ENCODE measurements at regions not wholly inside any gene's neighbourhood (a gene's known extent, or its start where the extent isn't known, plus 50 kb on each side); places are given as distances from the start of the nearest gene placed in this dataset.

DNA sequence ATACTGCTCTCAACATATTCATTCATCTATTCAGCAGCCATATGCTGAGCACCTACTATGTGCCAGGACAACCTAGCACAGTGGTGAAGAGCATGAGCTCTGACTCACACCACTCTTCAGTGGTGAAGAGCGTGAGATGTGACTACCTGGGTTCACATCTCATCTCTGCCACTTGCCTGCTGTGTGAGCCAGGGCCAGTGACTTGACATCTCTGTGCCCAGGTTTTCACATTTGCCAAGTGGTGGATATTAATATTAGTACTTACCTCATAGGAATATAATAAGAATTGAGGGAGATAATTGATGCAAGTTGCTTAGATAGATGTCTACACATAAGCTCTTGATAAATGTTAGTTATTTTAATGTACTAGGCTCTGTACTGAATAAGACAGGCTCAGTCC is 488.9 kb downstream of the PTPRU start:
- H3K27ac ChIP-seq (ENCODE audit: insufficient read depth, low read length, poor library complexity, severe bottlenecking), result no peak overlapping the region
- H3K4me1 ChIP-seq (ENCODE audit: control insufficient read depth, insufficient read depth, low read length, poor library complexity, severe bottlenecking), result no peaks in the 10 kb centered on the region
- H3K4me3 ChIP-seq (ENCODE audit: insufficient read depth, low read depth, low read length, poor library complexity, severe bottlenecking), result no peak overlapping the region
- no peaks in the 10 kb centered on the region for H3K36me3 ChIP-seq (ENCODE audit: control insufficient read depth, insufficient read depth, low read length)
- no peak for DNase-seq
- H3K9me3 ChIP-seq (ENCODE audit: control insufficient read depth, low read length), result peaks cover 7% of the 10 kb centered on the region
- H3K27me3 ChIP-seq (replicated peaks; ENCODE audit: control insufficient read depth, insufficient read depth, low read length, poor library complexity, severe bottlenecking), result no peaks in the 10 kb centered on the region

GRCh38 chr1:29722598-29722997 is 486.3 kb downstream of the PTPRU start:
- no peak overlapping the region for H3K27ac ChIP-seq (ENCODE audit: insufficient read depth, low read length, poor library complexity, severe bottlenecking)
- no peak overlapping the region for H3K4me3 ChIP-seq (ENCODE audit: insufficient read depth, low read depth, low read length, poor library complexity, severe bottlenecking)
- no peaks in the 10 kb centered on the region for H3K36me3 ChIP-seq (ENCODE audit: control insufficient read depth, insufficient read depth, low read length)
- no peaks in the 10 kb centered on the region for H3K27me3 ChIP-seq (replicated peaks; ENCODE audit: control insufficient read depth, insufficient read depth, low read length, poor library complexity, severe bottlenecking)
- DNase-seq, result no peak
- no peaks in the 10 kb centered on the region for H3K4me1 ChIP-seq (ENCODE audit: control insufficient read depth, insufficient read depth, low read length, poor library complexity, severe bottlenecking)
- peaks cover 7% of the 10 kb centered on the region for H3K9me3 ChIP-seq (ENCODE audit: control insufficient read depth, low read length)

DNA sequence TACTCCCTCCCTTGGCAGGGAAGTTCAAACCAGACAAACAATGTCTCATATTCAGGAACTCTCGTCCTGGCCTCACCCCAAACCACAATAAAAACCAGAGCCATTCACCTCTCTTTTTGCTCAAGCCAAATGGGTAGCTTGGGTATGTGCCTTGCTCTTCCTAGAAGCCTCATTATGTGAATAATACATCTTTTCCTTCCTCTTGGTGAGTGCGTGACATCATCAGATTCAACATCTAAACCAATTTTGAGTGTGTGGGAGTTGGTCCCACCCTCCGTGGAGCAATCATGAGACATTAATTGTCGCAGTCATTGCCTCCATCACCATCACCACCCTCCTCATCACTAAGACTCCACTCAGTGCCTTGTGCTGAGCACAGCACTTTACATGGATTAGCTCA is 482.9 kb downstream of the PTPRU start:
- DNase-seq, result no peak
- Histone ChIP-seq H3K27me3 (replicated peaks; ENCODE audit: control insufficient read depth, insufficient read depth, low read length, poor library complexity, severe bottlenecking) (no peaks in the 10 kb centered on the region), H3K27ac (ENCODE audit: insufficient read depth, low read length, poor library complexity, severe bottlenecking) (no peak overlapping the region)

GRCh38 chr1:29718791-29719190 is 482.5 kb downstream of the PTPRU start:
- Histone ChIP-seq H3K27me3 (replicated peaks; ENCODE audit: control insufficient read depth, insufficient read depth, low read length, poor library complexity, severe bottlenecking) (no peaks in the 10 kb centered on the region), H3K27ac (ENCODE audit: insufficient read depth, low read length, poor library complexity, severe bottlenecking) (no peak overlapping the region), H3K4me3 (ENCODE audit: insufficient read depth, low read depth, low read length, poor library complexity, severe bottlenecking) (no peak overlapping the region), H3K36me3 (ENCODE audit: control insufficient read depth, insufficient read depth, low read length) (no peaks in the 10 kb centered on the region), H3K9me3 (ENCODE audit: control insufficient read depth, low read length) (peaks cover 7% of the 10 kb centered on the region), H3K4me1 (ENCODE audit: control insufficient read depth, insufficient read depth, low read length, poor library complexity, severe bottlenecking) (no peaks in the 10 kb centered on the region)
- DNase-seq, result no peak

More for the DNA sequence above, 482.9 kb downstream of the PTPRU start:
- no peak overlapping the region for H3K4me3 ChIP-seq (ENCODE audit: insufficient read depth, low read depth, low read length, poor library complexity, severe bottlenecking)
- H3K36me3 ChIP-seq (ENCODE audit: control insufficient read depth, insufficient read depth, low read length), result no peaks in the 10 kb centered on the region
- peaks cover 7% of the 10 kb centered on the region for H3K9me3 ChIP-seq (ENCODE audit: control insufficient read depth, low read length)
- no peaks in the 10 kb centered on the region for H3K4me1 ChIP-seq (ENCODE audit: control insufficient read depth, insufficient read depth, low read length, poor library complexity, severe bottlenecking)

DNA sequence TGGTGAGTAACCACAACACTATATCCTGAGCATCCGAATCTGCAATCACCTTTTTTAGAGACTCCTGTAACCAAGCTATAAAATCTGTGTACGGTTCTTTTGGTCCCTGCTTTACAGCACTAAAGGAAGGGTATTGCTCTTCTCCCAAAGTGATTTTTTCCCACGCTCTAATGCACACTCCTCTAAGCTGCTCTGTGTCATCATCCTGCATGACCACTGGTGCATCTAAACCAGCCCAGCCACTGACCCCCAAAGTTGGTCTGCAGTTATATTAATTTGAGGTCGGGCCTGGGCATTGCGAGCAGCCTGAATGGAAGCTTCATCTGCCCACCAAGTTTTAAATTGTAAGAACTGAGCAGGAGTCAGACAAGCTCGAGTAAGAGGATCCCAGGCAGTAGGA is 480.0 kb downstream of the PTPRU start:
- H3K27ac ChIP-seq (ENCODE audit: insufficient read depth, low read length, poor library complexity, severe bottlenecking), result no peak overlapping the region
- no peak for DNase-seq

GRCh38 chr1:29713857-29714256 is 477.5 kb downstream of the PTPRU start:
- Histone ChIP-seq H3K27me3 (replicated peaks; ENCODE audit: control insufficient read depth, insufficient read depth, low read length, poor library complexity, severe bottlenecking) (no peaks in the 10 kb centered on the region), H3K36me3 (ENCODE audit: control insufficient read depth, insufficient read depth, low read length) (no peaks in the 10 kb centered on the region), H3K4me3 (ENCODE audit: insufficient read depth, low read depth, low read length, poor library complexity, severe bottlenecking) (no peak overlapping the region), H3K27ac (ENCODE audit: insufficient read depth, low read length, poor library complexity, severe bottlenecking) (no peak overlapping the region), H3K9me3 (ENCODE audit: control insufficient read depth, low read length) (no peaks in the 10 kb centered on the region), H3K4me1 (ENCODE audit: control insufficient read depth, insufficient read depth, low read length, poor library complexity, severe bottlenecking) (no peaks in the 10 kb centered on the region)
- no peak for DNase-seq

More for the DNA sequence above, 480.0 kb downstream of the PTPRU start:
- no peaks in the 10 kb centered on the region for H3K4me1 ChIP-seq (ENCODE audit: control insufficient read depth, insufficient read depth, low read length, poor library complexity, severe bottlenecking)
- no peak overlapping the region for H3K4me3 ChIP-seq (ENCODE audit: insufficient read depth, low read depth, low read length, poor library complexity, severe bottlenecking)
- no peaks in the 10 kb centered on the region for H3K27me3 ChIP-seq (replicated peaks; ENCODE audit: control insufficient read depth, insufficient read depth, low read length, poor library complexity, severe bottlenecking)
- no peaks in the 10 kb centered on the region for H3K36me3 ChIP-seq (ENCODE audit: control insufficient read depth, insufficient read depth, low read length)
- no peaks in the 10 kb centered on the region for H3K9me3 ChIP-seq (ENCODE audit: control insufficient read depth, low read length)

- no peaks in the 10 kb centered on the region for H3K27me3 ChIP-seq (replicated peaks; ENCODE audit: control insufficient read depth, insufficient read depth, low read length, poor library complexity, severe bottlenecking)
- H3K4me3 ChIP-seq (ENCODE audit: insufficient read depth, low read depth, low read length, poor library complexity, severe bottlenecking), result no peak overlapping the region
- no peak overlapping the region for H3K27ac ChIP-seq (ENCODE audit: insufficient read depth, low read length, poor library complexity, severe bottlenecking)
- no peaks in the 10 kb centered on the region for H3K36me3 ChIP-seq (ENCODE audit: control insufficient read depth, insufficient read depth, low read length)
- H3K9me3 ChIP-seq (ENCODE audit: control insufficient read depth, low read length), result no peaks in the 10 kb centered on the region
- no peak for DNase-seq
- no peaks in the 10 kb centered on the region for H3K4me1 ChIP-seq (ENCODE audit: control insufficient read depth, insufficient read depth, low read length, poor library complexity, severe bottlenecking)
Measured at GRCh38 chr1:29712801-29713200, 476.5 kb downstream of the PTPRU start.

- no peaks in the 10 kb centered on the region for H3K27me3 ChIP-seq (replicated peaks; ENCODE audit: control insufficient read depth, insufficient read depth, low read length, poor library complexity, severe bottlenecking)
- H3K36me3 ChIP-seq (ENCODE audit: control insufficient read depth, insufficient read depth, low read length), result no peaks in the 10 kb centered on the region
- H3K9me3 ChIP-seq (ENCODE audit: control insufficient read depth, low read length), result no peaks in the 10 kb centered on the region
- no peak overlapping the region for H3K4me3 ChIP-seq (ENCODE audit: insufficient read depth, low read depth, low read length, poor library complexity, severe bottlenecking)
- no peak for DNase-seq
- no peaks in the 10 kb centered on the region for H3K4me1 ChIP-seq (ENCODE audit: control insufficient read depth, insufficient read depth, low read length, poor library complexity, severe bottlenecking)
- no peak overlapping the region for H3K27ac ChIP-seq (ENCODE audit: insufficient read depth, low read length, poor library complexity, severe bottlenecking)
Measured at GRCh38 chr1:29712284-29712651, 475.9 kb downstream of the PTPRU start.

DNA sequence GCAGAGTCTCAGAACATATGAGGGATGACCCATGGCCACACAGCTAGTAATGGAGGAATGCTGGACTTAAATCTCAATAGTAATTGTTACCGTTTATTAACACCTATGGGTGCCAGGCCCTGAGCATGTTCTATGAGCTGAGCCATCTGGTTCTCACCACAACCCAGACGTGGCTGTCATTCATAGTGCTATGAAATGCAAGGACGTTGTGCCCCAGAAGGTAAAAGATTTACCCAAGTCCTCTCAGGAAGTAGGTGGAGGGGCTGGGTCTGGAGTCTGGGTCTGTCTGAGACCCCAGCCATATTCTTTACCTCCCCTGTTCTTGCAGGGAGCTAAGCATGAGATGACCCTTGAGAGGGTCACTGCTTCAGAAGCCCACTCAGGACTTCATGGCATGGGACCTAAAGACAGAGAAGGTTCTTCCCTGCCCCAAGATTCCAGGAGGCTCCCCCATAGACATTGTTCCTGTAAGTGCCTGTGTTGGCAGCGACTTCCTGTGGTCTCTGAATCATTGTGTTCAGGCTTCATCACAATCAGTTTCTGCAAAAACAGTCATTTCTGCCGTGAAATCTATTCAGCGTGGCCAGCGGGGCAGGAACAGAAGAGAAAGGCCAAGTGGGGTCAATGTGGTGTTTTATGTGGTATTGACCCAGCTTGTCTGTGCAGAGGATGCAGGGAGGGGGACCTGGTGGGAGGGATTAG is 475.4 kb downstream of the PTPRU start:
- H3K27ac ChIP-seq (ENCODE audit: insufficient read depth, low read length, poor library complexity, severe bottlenecking), result no peak overlapping the region
- no peaks in the 10 kb centered on the region for H3K4me1 ChIP-seq (ENCODE audit: control insufficient read depth, insufficient read depth, low read length, poor library complexity, severe bottlenecking)
- H3K27me3 ChIP-seq (replicated peaks; ENCODE audit: control insufficient read depth, insufficient read depth, low read length, poor library complexity, severe bottlenecking), result no peaks in the 10 kb centered on the region
- no peak for DNase-seq
- H3K9me3 ChIP-seq (ENCODE audit: control insufficient read depth, low read length), result no peaks in the 10 kb centered on the region
- H3K4me3 ChIP-seq (ENCODE audit: insufficient read depth, low read depth, low read length, poor library complexity, severe bottlenecking), result no peak overlapping the region
- no peaks in the 10 kb centered on the region for H3K36me3 ChIP-seq (ENCODE audit: control insufficient read depth, insufficient read depth, low read length)

DNA sequence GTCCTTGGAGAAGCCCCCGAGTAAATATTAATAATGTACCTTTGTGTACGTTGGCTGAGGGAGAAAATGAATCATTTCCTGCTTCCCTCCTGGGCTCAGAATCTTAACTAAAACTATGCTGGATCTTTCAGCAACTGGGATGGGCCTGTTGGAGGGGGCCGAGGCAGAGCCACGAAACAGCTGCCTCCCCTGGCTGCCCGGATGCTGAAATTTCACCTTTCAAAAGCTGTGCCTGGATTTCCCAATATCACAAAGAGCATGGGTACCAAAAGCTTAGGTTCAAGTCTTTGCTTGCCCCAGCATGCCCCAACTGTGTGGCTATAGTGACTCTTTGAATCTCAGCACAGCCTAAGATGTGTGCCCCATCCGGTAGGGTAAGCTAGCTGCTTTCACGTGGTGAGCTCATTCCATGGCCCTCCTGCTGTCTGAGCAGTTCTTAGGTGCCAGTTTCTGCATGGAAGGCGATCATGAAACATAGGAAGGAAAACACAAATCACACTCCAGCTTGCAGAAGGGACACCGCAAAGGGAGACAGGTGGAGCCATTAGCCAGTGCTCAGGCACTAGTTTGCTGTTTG is 473.5 kb downstream of the PTPRU start:
- Histone ChIP-seq H3K36me3 (ENCODE audit: control insufficient read depth, insufficient read depth, low read length) (no peaks in the 10 kb centered on the region), H3K27ac (ENCODE audit: insufficient read depth, low read length, poor library complexity, severe bottlenecking) (no peak overlapping the region), H3K4me3 (ENCODE audit: insufficient read depth, low read depth, low read length, poor library complexity, severe bottlenecking) (no peak overlapping the region), H3K4me1 (ENCODE audit: control insufficient read depth, insufficient read depth, low read length, poor library complexity, severe bottlenecking) (no peaks in the 10 kb centered on the region), H3K9me3 (ENCODE audit: control insufficient read depth, low read length) (no peaks in the 10 kb centered on the region), H3K27me3 (replicated peaks; ENCODE audit: control insufficient read depth, insufficient read depth, low read length, poor library complexity, severe bottlenecking) (peaks cover 12% of the 10 kb centered on the region)
- no peak for DNase-seq
